HG03469 (cell line): ENCODE measurements at regions not wholly inside any gene's neighbourhood (a gene's known extent, or its start where the extent isn't known, plus 50 kb on each side); places are given as distances from the start of the nearest gene placed in this dataset.

Experiments
- ATAC-seq: cut with Tn5 transposase; IDR thresholded peaks from one replicate; pipeline ENCODE4 v1.9.1; 2021; ENCODE audit warnings: mild to moderate bottlenecking, moderate library complexity, moderate number of reproducible peaks; ENCODE audit not compliant: unreplicated experiment

GRCh38 chr4:62292911-62293310 is 1092.8 kb downstream of the ADGRL3 start:
- ATAC-seq, result no peak

- no peak for ATAC-seq
Observed at GRCh38 chr4:62288808-62289541, 1088.8 kb downstream of the ADGRL3 start.

GRCh38 chr4:62285026-62285425 is 1084.9 kb downstream of the ADGRL3 start:
- no peak for ATAC-seq

GRCh38 chr4:62279689-62280088 is 1079.6 kb downstream of the ADGRL3 start:
- no peak for ATAC-seq

GRCh38 chr4:62275470-62275869 is 1075.3 kb downstream of the ADGRL3 start:
- no peak for ATAC-seq

- no peak for ATAC-seq
Observed at GRCh38 chr4:62274782-62275181, 1074.7 kb downstream of the ADGRL3 start.

GRCh38 chr4:62271107-62271506 is 1071.0 kb downstream of the ADGRL3 start:
- no peak for ATAC-seq

GRCh38 chr4:62269918-62270317 is 1069.8 kb downstream of the ADGRL3 start:
- ATAC-seq, result no peak

- ATAC-seq, result no peak
Observed at GRCh38 chr4:62263454-62263853, 1063.3 kb downstream of the ADGRL3 start.

GRCh38 chr4:62262676-62263075 is 1062.5 kb downstream of the ADGRL3 start:
- ATAC-seq, result no peak

GRCh38 chr4:62260254-62260653 is 1060.1 kb downstream of the ADGRL3 start:
- ATAC-seq, result no peak

GRCh38 chr4:62256479-62256878 is 1056.4 kb downstream of the ADGRL3 start:
- ATAC-seq, result no peak

GRCh38 chr4:62252728-62253127 is 1052.6 kb downstream of the ADGRL3 start:
- ATAC-seq, result no peak

- ATAC-seq, result no peak
Observed at GRCh38 chr4:62250100-62250499, 1050.0 kb downstream of the ADGRL3 start.

GRCh38 chr4:62243895-62244294 is 1043.8 kb downstream of the ADGRL3 start:
- no peak for ATAC-seq

- no peak for ATAC-seq
Observed at GRCh38 chr4:62235911-62236310, 1035.8 kb downstream of the ADGRL3 start.

- no peak for ATAC-seq
Observed at GRCh38 chr4:62232814-62233213, 1032.7 kb downstream of the ADGRL3 start.

GRCh38 chr4:62231994-62232393 is 1031.9 kb downstream of the ADGRL3 start:
- ATAC-seq, result no peak

- ATAC-seq, result no peak
Observed at GRCh38 chr4:62226082-62226481, 1026.0 kb downstream of the ADGRL3 start.

GRCh38 chr4:62222121-62222520 is 1022.0 kb downstream of the ADGRL3 start:
- ATAC-seq, result no peak

- no peak for ATAC-seq
Observed at GRCh38 chr4:62210486-62210885, 1010.4 kb downstream of the ADGRL3 start.

GRCh38 chr4:62209757-62210485 is 1009.8 kb downstream of the ADGRL3 start:
- ATAC-seq, result no peak
